ENCODE measurements at regions not wholly inside any gene's neighbourhood (a gene's known extent, or its start where the extent isn't known, plus 50 kb on each side); places are given as distances from the start of the nearest gene placed in this dataset.

- Histone ChIP-seq H3K27ac (peak overlapping the region; percentile 55 to 76), H3K27me3 (no peaks in the 10 kb centered on the region), H3K4me1 (peaks cover 14 to 18% of the 10 kb centered on the region in 2 donors), H3K9me3 (peaks cover 0 to 17% of the 10 kb centered on the region in 2 donors), H3K36me3 (no peaks in the 10 kb centered on the region), H3K4me3 (no peak overlapping the region)
- DNase-seq = peak in 1 of 4 donors; percentile 37
- TF ChIP-seq CTCF (IDR thresholded peaks at IDR 0.05) = no peak
- peak; percentile 61 for ATAC-seq
- intact Hi-C loops (cut with DNase I) = no loop called here
Observed at GRCh38 chr1:221335161-221336101, 406.5 kb downstream of the DUSP10 start.

GRCh38 chr1:221336126-221336525 is 405.8 kb downstream of the DUSP10 start:
- no peak for TF ChIP-seq CTCF (IDR thresholded peaks at IDR 0.05)
- DNase-seq (no peak), ATAC-seq (no peak)
- Histone ChIP-seq H3K27me3 (no peaks in the 10 kb centered on the region), H3K36me3 (no peaks in the 10 kb centered on the region), H3K27ac (peak overlapping the region; percentile 55 to 76), H3K4me1 (peaks cover 14 to 18% of the 10 kb centered on the region in 2 donors), H3K9me3 (peaks cover 0 to 10% of the 10 kb centered on the region in 2 donors), H3K4me3 (no peak overlapping the region)
- intact Hi-C loops (cut with DNase I) = no loop called here

- H3K4me3 ChIP-seq = no peak overlapping the region
- TF ChIP-seq CTCF (IDR thresholded peaks at IDR 0.05) = no peak
- no peak for DNase-seq
- no peaks in the 10 kb centered on the region for H3K27me3 ChIP-seq
- no peak overlapping the region for H3K27ac ChIP-seq
- intact Hi-C loops (cut with DNase I) = no loop called here
- H3K9me3 ChIP-seq = peaks cover 0 to under 1% of the 10 kb centered on the region in 2 donors
- peaks cover 14 to 18% of the 10 kb centered on the region in 2 donors for H3K4me1 ChIP-seq
- no peak for ATAC-seq
- no peaks in the 10 kb centered on the region for H3K36me3 ChIP-seq
Observed at GRCh38 chr1:221337106-221337505, 404.8 kb downstream of the DUSP10 start.

GRCh38 chr1:221343136-221343535 is 398.8 kb downstream of the DUSP10 start:
- DNase-seq (no peak), ATAC-seq (no peak)
- no peaks in the 10 kb centered on the region for H3K9me3 ChIP-seq
- no peak for TF ChIP-seq CTCF (IDR thresholded peaks at IDR 0.05)
- H3K4me1 ChIP-seq = no peaks in the 10 kb centered on the region
- H3K27me3 ChIP-seq = no peaks in the 10 kb centered on the region
- no peak overlapping the region for H3K4me3 ChIP-seq
- intact Hi-C loops (cut with DNase I) = no loop called here
- no peak overlapping the region for H3K27ac ChIP-seq
- no peaks in the 10 kb centered on the region for H3K36me3 ChIP-seq

GRCh38 chr1:221343607-221344006 is 398.3 kb downstream of the DUSP10 start:
- Histone ChIP-seq H3K4me1 (no peaks in the 10 kb centered on the region), H3K27ac (no peak overlapping the region), H3K27me3 (no peaks in the 10 kb centered on the region), H3K4me3 (no peak overlapping the region), H3K36me3 (no peaks in the 10 kb centered on the region), H3K9me3 (no peaks in the 10 kb centered on the region)
- ATAC-seq = no peak
- no peak for TF ChIP-seq CTCF (IDR thresholded peaks at IDR 0.05)
- DNase-seq = no peak
- intact Hi-C loops (cut with DNase I) = no loop called here

Data from left lung (tissue), 4 donors.